ENCODE measurements at regions not wholly inside any gene's neighbourhood (a gene's known extent, or its start where the extent isn't known, plus 50 kb on each side); places are given as distances from the start of the nearest gene placed in this dataset.

- H3K4me1 ChIP-seq (ENCODE audit: control insufficient read depth, low read length), result no peaks in the 10 kb centered on the region
- no peaks in the 10 kb centered on the region; the same call in 1 of the 2 replicates for H3K27me3 ChIP-seq (ENCODE audit: control insufficient read depth, low read length)
- no peaks in the 10 kb centered on the region for H3K36me3 ChIP-seq (ENCODE audit: control insufficient read depth, low read length)
- H4K20me1 ChIP-seq (ENCODE audit: control insufficient read depth, insufficient read depth, low read depth, low read length), result no peaks in the 10 kb centered on the region
- H3F3A ChIP-seq (ENCODE audit: control insufficient read depth, insufficient read depth), result no peaks in the 10 kb centered on the region
- H3K4me3 ChIP-seq (ENCODE audit: low read length), result no peak overlapping the region
- H3K9me2 ChIP-seq (replicated peaks; ENCODE audit: control insufficient read depth, low read length), result no peaks in the 10 kb centered on the region
- no peak overlapping the region for H3K27ac ChIP-seq (ENCODE audit: low read depth, low read length)
- H3K4me2 ChIP-seq (ENCODE audit: low read length), result no peak overlapping the region
- no peak for TF ChIP-seq EZH2phosphoT487 (IDR thresholded peaks at IDR 0.05; ENCODE audit: borderline replicate concordance, low read length)
- TF ChIP-seq CTCF (IDR thresholded peaks at IDR 0.05; ENCODE audit: low read depth, low read length, poor library complexity, severe bottlenecking), result no peak
- H3K79me2 ChIP-seq (ENCODE audit: control insufficient read depth, low read length), result no peaks in the 10 kb centered on the region
- no peaks in the 10 kb centered on the region for H3K9me3 ChIP-seq (ENCODE audit: control insufficient read depth, insufficient read depth, low read length)
Observed at GRCh38 chr2:9681427-9681817, 50.6 kb upstream of the YWHAQ start.

DNA sequence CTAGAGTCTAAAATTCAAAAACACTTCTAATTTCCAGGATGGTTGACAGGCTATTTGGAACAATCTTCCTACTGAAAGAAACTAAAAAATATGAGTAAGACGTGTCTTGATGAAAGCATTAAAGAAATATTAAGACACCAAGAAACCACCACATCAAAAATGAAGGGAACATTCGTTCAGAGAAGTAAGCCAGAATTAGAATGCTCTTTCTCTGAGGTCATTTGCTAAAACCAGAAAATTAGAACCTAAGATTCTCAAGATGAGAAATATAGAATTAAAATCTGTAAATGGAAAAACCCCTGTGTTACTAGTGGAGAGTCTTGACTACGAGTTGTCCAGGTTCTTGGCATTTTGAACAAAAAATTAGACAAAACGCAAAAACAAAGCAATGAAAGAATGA lies 54.8 kb upstream of the YWHAQ start:
- Histone ChIP-seq H3K79me2 (ENCODE audit: control insufficient read depth, low read length) (no peaks in the 10 kb centered on the region), H3K4me2 (ENCODE audit: low read length) (no peak overlapping the region), H3K4me3 (ENCODE audit: low read length) (no peak overlapping the region), H3K9me2 (replicated peaks; ENCODE audit: control insufficient read depth, low read length) (no peaks in the 10 kb centered on the region), H4K20me1 (ENCODE audit: control insufficient read depth, insufficient read depth, low read depth, low read length) (no peaks in the 10 kb centered on the region), H3K9me3 (ENCODE audit: control insufficient read depth, insufficient read depth, low read length) (no peaks in the 10 kb centered on the region), H3F3A (ENCODE audit: control insufficient read depth, insufficient read depth) (no peaks in the 10 kb centered on the region), H3K36me3 (ENCODE audit: control insufficient read depth, low read length) (no peaks in the 10 kb centered on the region), H3K27me3 (ENCODE audit: control insufficient read depth, low read length) (no peaks in the 10 kb centered on the region), H3K27ac (ENCODE audit: low read depth, low read length) (no peak overlapping the region), H3K4me1 (ENCODE audit: control insufficient read depth, low read length) (peaks cover 8% of the 10 kb centered on the region)
- TF ChIP-seq EZH2phosphoT487 (IDR thresholded peaks at IDR 0.05; ENCODE audit: borderline replicate concordance, low read length) (no peak), CTCF (IDR thresholded peaks at IDR 0.05; ENCODE audit: low read depth, low read length, poor library complexity, severe bottlenecking) (no peak)

- no peaks in the 10 kb centered on the region for H3K9me2 ChIP-seq (replicated peaks; ENCODE audit: control insufficient read depth, low read length)
- TF ChIP-seq EZH2phosphoT487 (IDR thresholded peaks at IDR 0.05; ENCODE audit: borderline replicate concordance, low read length), result no peak
- no peak for TF ChIP-seq CTCF (IDR thresholded peaks at IDR 0.05; ENCODE audit: low read depth, low read length, poor library complexity, severe bottlenecking)
- no peak overlapping the region for H3K4me3 ChIP-seq (ENCODE audit: low read length)
- H3K4me2 ChIP-seq (ENCODE audit: low read length), result no peak overlapping the region
- no peaks in the 10 kb centered on the region for H3K79me2 ChIP-seq (ENCODE audit: control insufficient read depth, low read length)
- peaks cover 10% of the 10 kb centered on the region for H3K4me1 ChIP-seq (ENCODE audit: control insufficient read depth, low read length)
- no peaks in the 10 kb centered on the region for H3F3A ChIP-seq (ENCODE audit: control insufficient read depth, insufficient read depth)
- no peaks in the 10 kb centered on the region for H3K27me3 ChIP-seq (ENCODE audit: control insufficient read depth, low read length)
- H3K9me3 ChIP-seq (ENCODE audit: control insufficient read depth, insufficient read depth, low read length), result no peaks in the 10 kb centered on the region
- H3K36me3 ChIP-seq (ENCODE audit: control insufficient read depth, low read length), result no peaks in the 10 kb centered on the region
- no peaks in the 10 kb centered on the region for H4K20me1 ChIP-seq (ENCODE audit: control insufficient read depth, insufficient read depth, low read depth, low read length)
- no peak overlapping the region for H3K27ac ChIP-seq (ENCODE audit: low read depth, low read length)
Observed at GRCh38 chr2:9686061-9686460, 55.3 kb upstream of the YWHAQ start.

DNA sequence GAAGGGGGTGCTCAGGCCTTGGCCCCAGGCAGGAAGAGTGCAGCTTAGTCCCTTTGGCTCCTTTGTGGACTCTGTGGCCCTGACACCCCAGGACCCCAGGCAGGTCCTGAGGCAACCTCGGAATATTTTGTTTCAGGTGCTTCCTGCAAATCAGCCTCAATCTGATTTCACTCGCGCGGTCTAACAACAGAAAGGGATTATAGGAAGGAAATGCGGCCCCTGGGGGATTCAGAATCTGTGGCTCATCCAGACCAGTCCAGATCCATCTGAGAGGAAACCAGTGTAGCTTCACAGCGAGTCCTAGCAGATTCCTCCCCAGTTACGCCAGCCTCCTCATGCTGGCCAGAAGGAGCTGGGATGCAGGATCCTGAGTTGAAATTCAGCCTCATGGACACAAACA lies 59.5 kb upstream of the YWHAQ start:
- peaks cover 2% of the 10 kb centered on the region; the same call in 1 of the 2 replicates for H3K27me3 ChIP-seq (ENCODE audit: control insufficient read depth, low read length)
- H3K79me2 ChIP-seq (ENCODE audit: control insufficient read depth, low read length), result no peaks in the 10 kb centered on the region
- H3K9me3 ChIP-seq (ENCODE audit: control insufficient read depth, insufficient read depth, low read length), result no peaks in the 10 kb centered on the region
- no peak overlapping the region for H3K27ac ChIP-seq (ENCODE audit: low read depth, low read length)
- H3K4me1 ChIP-seq (ENCODE audit: control insufficient read depth, low read length), result peaks cover 10% of the 10 kb centered on the region
- H3K9me2 ChIP-seq (replicated peaks; ENCODE audit: control insufficient read depth, low read length), result no peaks in the 10 kb centered on the region
- no peaks in the 10 kb centered on the region for H3F3A ChIP-seq (ENCODE audit: control insufficient read depth, insufficient read depth)
- no peak overlapping the region for H3K4me3 ChIP-seq (ENCODE audit: low read length)
- H3K36me3 ChIP-seq (ENCODE audit: control insufficient read depth, low read length), result no peaks in the 10 kb centered on the region
- H3K4me2 ChIP-seq (ENCODE audit: low read length), result peak overlapping the region; percentile 13
- no peaks in the 10 kb centered on the region for H4K20me1 ChIP-seq (ENCODE audit: control insufficient read depth, insufficient read depth, low read depth, low read length)
- TF ChIP-seq CTCF (IDR thresholded peaks at IDR 0.05; ENCODE audit: low read depth, low read length, poor library complexity, severe bottlenecking), result no peak
- no peak for TF ChIP-seq EZH2phosphoT487 (IDR thresholded peaks at IDR 0.05; ENCODE audit: borderline replicate concordance, low read length)

Measured in DOHH2 (cell line).